Keratinocyte (primary cell): ENCODE measurements at regions not wholly inside any gene's neighbourhood (a gene's known extent, or its start where the extent isn't known, plus 50 kb on each side); places are given as distances from the start of the nearest gene placed in this dataset.

Source experiments
- EZH2 ChIP-seq: IDR thresholded peaks from one replicate; pipeline ENCODE4 v1.6.1; 2012; ENCODE audit warnings: inconsistent platforms, mild to moderate bottlenecking, low read length, moderate library complexity
- TF ChIP-seq, protein P1 (sequence below), 3 experiments: IDR thresholded peaks in 1 of 3; conservative IDR thresholded peaks in 1 of 3; optimal IDR thresholded peaks in 1 of 3; 2 replicates in 2 of 3; 3 replicates in 1 of 3; pipeline versions ENCODE3 to v1.5.1; 2011; ENCODE audit warnings: low read length in 3 of 3, mild to moderate bottlenecking in 3 of 3, moderate library complexity in 2 of 3, control low read depth in 1 of 3, inconsistent platforms in 1 of 3; ENCODE audit not compliant: insufficient read depth in 2 of 3; ENCODE audit errors: extremely low read depth in 1 of 3

DNA sequence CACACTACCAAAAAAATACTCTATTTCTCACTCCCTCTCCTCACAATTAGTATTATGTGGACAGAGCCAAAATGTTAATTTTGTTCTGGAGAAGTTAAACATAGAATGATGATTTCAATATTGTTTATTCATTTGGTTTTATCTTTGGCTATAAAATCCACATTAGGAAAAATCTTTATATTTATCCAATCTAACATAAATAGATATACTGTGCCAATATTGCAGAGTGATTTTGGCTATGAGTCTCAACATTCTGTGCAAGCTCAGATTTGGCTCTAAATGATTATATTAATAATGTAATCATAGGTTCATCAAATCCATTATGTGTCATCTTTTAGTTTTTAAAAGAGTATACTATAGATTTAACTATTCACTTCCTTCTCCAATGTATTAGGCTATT, 667.5 kb upstream of the CHORDC1 start:
- no peak for TF ChIP-seq EZH2
- TF ChIP-seq, protein P1, sequence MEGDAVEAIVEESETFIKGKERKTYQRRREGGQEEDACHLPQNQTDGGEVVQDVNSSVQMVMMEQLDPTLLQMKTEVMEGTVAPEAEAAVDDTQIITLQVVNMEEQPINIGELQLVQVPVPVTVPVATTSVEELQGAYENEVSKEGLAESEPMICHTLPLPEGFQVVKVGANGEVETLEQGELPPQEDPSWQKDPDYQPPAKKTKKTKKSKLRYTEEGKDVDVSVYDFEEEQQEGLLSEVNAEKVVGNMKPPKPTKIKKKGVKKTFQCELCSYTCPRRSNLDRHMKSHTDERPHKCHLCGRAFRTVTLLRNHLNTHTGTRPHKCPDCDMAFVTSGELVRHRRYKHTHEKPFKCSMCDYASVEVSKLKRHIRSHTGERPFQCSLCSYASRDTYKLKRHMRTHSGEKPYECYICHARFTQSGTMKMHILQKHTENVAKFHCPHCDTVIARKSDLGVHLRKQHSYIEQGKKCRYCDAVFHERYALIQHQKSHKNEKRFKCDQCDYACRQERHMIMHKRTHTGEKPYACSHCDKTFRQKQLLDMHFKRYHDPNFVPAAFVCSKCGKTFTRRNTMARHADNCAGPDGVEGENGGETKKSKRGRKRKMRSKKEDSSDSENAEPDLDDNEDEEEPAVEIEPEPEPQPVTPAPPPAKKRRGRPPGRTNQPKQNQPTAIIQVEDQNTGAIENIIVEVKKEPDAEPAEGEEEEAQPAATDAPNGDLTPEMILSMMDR (optimal IDR thresholded peaks at IDR 0.05 in 1 of 3, IDR thresholded peaks at IDR 0.05 in 1 of 3, conservative IDR thresholded peaks at IDR 0.05 in 1 of 3; ENCODE audit: extremely low read depth in 1 of 3, insufficient read depth in 2 of 3, low read length in 3 of 3): no peak
